ENCODE measurements at regions not wholly inside any gene's neighbourhood (a gene's known extent, or its start where the extent isn't known, plus 50 kb on each side); places are given as distances from the start of the nearest gene placed in this dataset.

DNA sequence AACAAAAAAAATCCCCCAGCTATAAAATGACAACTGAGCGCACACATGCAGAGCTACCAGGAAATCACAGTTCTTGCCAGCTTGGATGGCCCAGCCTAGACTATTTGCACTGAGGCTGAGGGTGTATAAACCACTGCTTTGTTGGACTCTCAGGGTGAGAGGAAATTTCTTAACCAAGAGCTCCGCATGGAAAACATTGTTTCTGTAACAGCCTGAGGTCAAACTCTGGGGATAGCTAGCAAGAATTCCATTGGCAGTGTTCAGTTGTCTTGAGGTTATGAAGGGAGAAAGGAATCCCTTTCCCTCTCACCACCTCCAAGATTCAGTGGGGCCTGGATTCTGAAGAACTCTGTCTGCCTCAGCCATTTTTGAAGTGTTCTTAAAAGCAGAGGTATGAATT lies 360.0 kb downstream of the OSTF1 start:
- Histone ChIP-seq H3K9me3 (ENCODE audit: insufficient read depth, low read depth) (no peaks in the 10 kb centered on the region), H3K9me2 (ENCODE audit: insufficient read depth) (no peaks in the 10 kb centered on the region), H3K36me3 (ENCODE audit: low read depth) (no peaks in the 10 kb centered on the region), H3K4me2 (no peak overlapping the region), H3K4me1 (replicated peaks; ENCODE audit: insufficient read depth) (no peaks in the 10 kb centered on the region), H3F3A (ENCODE audit: insufficient read depth, low read depth) (no peaks in the 10 kb centered on the region), H3K27ac (no peak overlapping the region), H3K27me3 (ENCODE audit: insufficient read depth, low read depth) (peaks cover 9% of the 10 kb centered on the region; the same call in 1 of the 2 replicates), H3K79me2 (ENCODE audit: low read depth) (no peaks in the 10 kb centered on the region), H4K20me1 (ENCODE audit: insufficient read depth) (no peaks in the 10 kb centered on the region), H2AFZ (no peak overlapping the region), H3K4me3 (no peak overlapping the region)
- CTCF ChIA-PET, result no interaction called here
- POLR2A ChIA-PET (ENCODE audit: unreplicated experiment), result no interaction called here
- BruUV-seq (replicated peaks), result no TSS peak
- no peak for TF ChIP-seq EZH2 (IDR thresholded peaks at IDR 0.05; ENCODE audit: low read depth)
- TF ChIP-seq, protein P1, sequence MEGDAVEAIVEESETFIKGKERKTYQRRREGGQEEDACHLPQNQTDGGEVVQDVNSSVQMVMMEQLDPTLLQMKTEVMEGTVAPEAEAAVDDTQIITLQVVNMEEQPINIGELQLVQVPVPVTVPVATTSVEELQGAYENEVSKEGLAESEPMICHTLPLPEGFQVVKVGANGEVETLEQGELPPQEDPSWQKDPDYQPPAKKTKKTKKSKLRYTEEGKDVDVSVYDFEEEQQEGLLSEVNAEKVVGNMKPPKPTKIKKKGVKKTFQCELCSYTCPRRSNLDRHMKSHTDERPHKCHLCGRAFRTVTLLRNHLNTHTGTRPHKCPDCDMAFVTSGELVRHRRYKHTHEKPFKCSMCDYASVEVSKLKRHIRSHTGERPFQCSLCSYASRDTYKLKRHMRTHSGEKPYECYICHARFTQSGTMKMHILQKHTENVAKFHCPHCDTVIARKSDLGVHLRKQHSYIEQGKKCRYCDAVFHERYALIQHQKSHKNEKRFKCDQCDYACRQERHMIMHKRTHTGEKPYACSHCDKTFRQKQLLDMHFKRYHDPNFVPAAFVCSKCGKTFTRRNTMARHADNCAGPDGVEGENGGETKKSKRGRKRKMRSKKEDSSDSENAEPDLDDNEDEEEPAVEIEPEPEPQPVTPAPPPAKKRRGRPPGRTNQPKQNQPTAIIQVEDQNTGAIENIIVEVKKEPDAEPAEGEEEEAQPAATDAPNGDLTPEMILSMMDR (conservative IDR thresholded peaks at IDR 0.05), result no peak
- intact Hi-C loops (cut with micrococcal nuclease; ENCODE audit: unreplicated experiment), result no loop called here
- DNase-seq, result no peak

- intact Hi-C loops (cut with micrococcal nuclease; ENCODE audit: unreplicated experiment), result no loop called here
- Histone ChIP-seq H3K4me2 (no peak overlapping the region), H3K9me2 (ENCODE audit: insufficient read depth) (no peaks in the 10 kb centered on the region), H3K4me3 (no peak overlapping the region), H3K36me3 (ENCODE audit: low read depth) (no peaks in the 10 kb centered on the region), H2AFZ (no peak overlapping the region), H4K20me1 (ENCODE audit: insufficient read depth) (no peaks in the 10 kb centered on the region), H3K27me3 (ENCODE audit: insufficient read depth, low read depth) (peaks cover 9% of the 10 kb centered on the region; the same call in 1 of the 2 replicates), H3F3A (ENCODE audit: insufficient read depth, low read depth) (no peaks in the 10 kb centered on the region), H3K4me1 (replicated peaks; ENCODE audit: insufficient read depth) (no peaks in the 10 kb centered on the region), H3K9me3 (ENCODE audit: insufficient read depth, low read depth) (no peaks in the 10 kb centered on the region), H3K79me2 (ENCODE audit: low read depth) (no peaks in the 10 kb centered on the region), H3K27ac (no peak overlapping the region)
- POLR2A ChIA-PET (ENCODE audit: unreplicated experiment), result no interaction called here
- CTCF ChIA-PET, result no interaction called here
- no TSS peak for BruUV-seq (replicated peaks)
- no peak for DNase-seq
- no peak for TF ChIP-seq EZH2 (IDR thresholded peaks at IDR 0.05; ENCODE audit: low read depth)
- TF ChIP-seq, protein P1 (conservative IDR thresholded peaks at IDR 0.05), result no peak
These were observed 360.6 kb downstream of the OSTF1 start for GRCh38 chr9:75448955-75449354.

- Histone ChIP-seq H3K9me2 (ENCODE audit: insufficient read depth) (no peaks in the 10 kb centered on the region), H3K4me1 (replicated peaks; ENCODE audit: insufficient read depth) (no peaks in the 10 kb centered on the region), H4K20me1 (ENCODE audit: insufficient read depth) (no peaks in the 10 kb centered on the region), H3K36me3 (ENCODE audit: low read depth) (no peaks in the 10 kb centered on the region), H3F3A (ENCODE audit: insufficient read depth, low read depth) (no peaks in the 10 kb centered on the region), H3K9me3 (ENCODE audit: insufficient read depth, low read depth) (no peaks in the 10 kb centered on the region), H3K79me2 (ENCODE audit: low read depth) (no peaks in the 10 kb centered on the region), H3K27me3 (ENCODE audit: insufficient read depth, low read depth) (peaks cover 9% of the 10 kb centered on the region; the same call in 1 of the 2 replicates), H3K4me2 (no peak overlapping the region), H3K27ac (no peak overlapping the region), H2AFZ (no peak overlapping the region), H3K4me3 (no peak overlapping the region)
- ChIA-PET POLR2A (ENCODE audit: unreplicated experiment) (no interaction called here), CTCF (no interaction called here)
- TF ChIP-seq, protein P1 (conservative IDR thresholded peaks at IDR 0.05), result no peak
- TF ChIP-seq EZH2 (IDR thresholded peaks at IDR 0.05; ENCODE audit: low read depth), result no peak
- no peak for DNase-seq
- BruUV-seq (replicated peaks), result no TSS peak
- intact Hi-C loops (cut with micrococcal nuclease; ENCODE audit: unreplicated experiment), result no loop called here
These were observed 362.7 kb downstream of the OSTF1 start for GRCh38 chr9:75451045-75451444.
